SK-N-MC (cell line): ENCODE measurements at regions not wholly inside any gene's neighbourhood (a gene's known extent, or its start where the extent isn't known, plus 50 kb on each side); places are given as distances from the start of the nearest gene placed in this dataset.

ENCODE experiments used
- EZH2 ChIP-seq: fragments of 200-600 bp; sonication (generic); IDR thresholded peaks from one replicate; pipeline ENCODE4 v1.6.1; 2017; ENCODE audit warnings: antibody characterized with exemption
- POLR2AphosphoS5 ChIP-seq: IDR thresholded peaks from 2 replicates; pipeline ENCODE4 v1.6.1; 2012; ENCODE audit warnings: mild to moderate bottlenecking, low read depth, low read length, borderline replicate concordance

DNA sequence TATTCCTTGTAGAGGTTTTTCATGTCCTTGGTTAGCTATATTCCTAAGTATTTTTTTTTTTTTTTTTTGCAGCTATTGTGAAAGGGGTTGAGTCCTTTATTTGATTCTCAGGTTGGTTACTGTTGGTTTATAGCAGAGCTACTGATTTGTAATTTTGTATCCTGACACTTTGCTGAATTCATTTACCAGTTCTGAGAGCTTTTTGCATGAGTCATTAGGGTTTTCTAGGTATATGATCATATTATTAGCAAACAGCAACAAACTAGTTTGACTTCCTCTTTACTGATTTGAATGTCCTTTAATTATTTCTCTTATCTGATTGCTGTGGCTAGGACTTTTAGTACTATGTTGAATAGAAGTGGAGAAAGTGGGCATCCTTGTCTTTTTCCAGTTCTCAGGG lies 737.4 kb downstream of the ZNF385D start:
- TF ChIP-seq EZH2 (no peak), POLR2AphosphoS5 (no peak)
